ENCODE measurements at regions not wholly inside any gene's neighbourhood (a gene's known extent, or its start where the extent isn't known, plus 50 kb on each side); places are given as distances from the start of the nearest gene placed in this dataset.

GRCh38 chr6:139858429-139858828, 484.0 kb upstream of the CITED2 start:
- H3K4me1 Mint-ChIP-seq (ENCODE audit: low read depth, unreplicated experiment) = peaks cover 26% of the 10 kb centered on the region
- H3K4me3 Mint-ChIP-seq (ENCODE audit: unreplicated experiment) = no peak overlapping the region
- no peaks in the 10 kb centered on the region for H3K36me3 Mint-ChIP-seq (ENCODE audit: low read depth, unreplicated experiment)
- no peaks in the 10 kb centered on the region for H3K36me3 ChIP-seq (ENCODE audit: insufficient read depth, low read length)
- H3K4me3 ChIP-seq (ENCODE audit: insufficient read depth, low read depth, low read length) = no peak overlapping the region
- H3K4me1 ChIP-seq (ENCODE audit: insufficient read depth, low read length) = peaks cover 2% of the 10 kb centered on the region
- no peaks in the 10 kb centered on the region for H3K9me3 ChIP-seq (ENCODE audit: insufficient read depth, low read depth, low read length)
- TF ChIP-seq CTCF (IDR thresholded peaks at IDR 0.05; ENCODE audit: insufficient read depth, low read depth, low read length) (no peak), EZH2 (IDR thresholded peaks at IDR 0.05; ENCODE audit: insufficient read depth, low read length) (no peak)
- no peak overlapping the region for H3K9ac ChIP-seq (ENCODE audit: low read length)
- no peak overlapping the region for H3K4me2 ChIP-seq (ENCODE audit: low read length)
- H3K27me3 Mint-ChIP-seq (ENCODE audit: low read depth, unreplicated experiment) = no peaks in the 10 kb centered on the region
- no peaks in the 10 kb centered on the region for H3K27me3 ChIP-seq (ENCODE audit: insufficient read depth, low read length)
- H4K20me1 ChIP-seq (ENCODE audit: insufficient read depth, low read length) = no peaks in the 10 kb centered on the region
- no peak overlapping the region for H3K27ac ChIP-seq (ENCODE audit: low read depth, low read length)
- no peaks in the 10 kb centered on the region for H3K79me2 ChIP-seq (ENCODE audit: insufficient read depth, low read length)
- DNase-seq (ENCODE audit: low read depth) = no peak
- H3K27ac Mint-ChIP-seq (ENCODE audit: unreplicated experiment) = no peak overlapping the region
- FAIRE-seq = no peak
- H2AFZ ChIP-seq (ENCODE audit: low read depth, low read length) = no peak overlapping the region
- peaks cover 2% of the 10 kb centered on the region for H3K9me3 Mint-ChIP-seq (ENCODE audit: unreplicated experiment)

- Histone ChIP-seq H3K9ac (ENCODE audit: low read length) (no peak overlapping the region), H4K20me1 (ENCODE audit: insufficient read depth, low read length) (no peaks in the 10 kb centered on the region), H3K4me2 (ENCODE audit: low read length) (no peak overlapping the region), H3K36me3 (ENCODE audit: insufficient read depth, low read length) (no peaks in the 10 kb centered on the region), H3K27me3 (ENCODE audit: insufficient read depth, low read length) (no peaks in the 10 kb centered on the region), H3K4me3 (ENCODE audit: insufficient read depth, low read depth, low read length) (no peak overlapping the region), H3K4me1 (ENCODE audit: insufficient read depth, low read length) (peaks cover 7% of the 10 kb centered on the region), H3K79me2 (ENCODE audit: insufficient read depth, low read length) (no peaks in the 10 kb centered on the region), H2AFZ (ENCODE audit: low read depth, low read length) (no peak overlapping the region), H3K27ac (ENCODE audit: low read depth, low read length) (no peak overlapping the region), H3K9me3 (ENCODE audit: insufficient read depth, low read depth, low read length) (no peaks in the 10 kb centered on the region)
- Mint-ChIP-seq H3K27me3 (ENCODE audit: low read depth, unreplicated experiment) (no peaks in the 10 kb centered on the region), H3K27ac (ENCODE audit: unreplicated experiment) (no peak overlapping the region), H3K9me3 (ENCODE audit: unreplicated experiment) (no peaks in the 10 kb centered on the region), H3K4me1 (ENCODE audit: low read depth, unreplicated experiment) (peaks cover 39% of the 10 kb centered on the region), H3K4me3 (ENCODE audit: unreplicated experiment) (no peak overlapping the region), H3K36me3 (ENCODE audit: low read depth, unreplicated experiment) (no peaks in the 10 kb centered on the region)
- DNase-seq (ENCODE audit: low read depth) (no peak), FAIRE-seq (no peak)
- TF ChIP-seq CTCF (IDR thresholded peaks at IDR 0.05; ENCODE audit: insufficient read depth, low read depth, low read length) = no peak
- no peak for TF ChIP-seq EZH2 (IDR thresholded peaks at IDR 0.05; ENCODE audit: insufficient read depth, low read length)
These were observed 482.7 kb upstream of the CITED2 start for GRCh38 chr6:139857143-139857542.

GRCh38 chr6:139856562-139856961, 482.1 kb upstream of the CITED2 start:
- no peak for FAIRE-seq

More at GRCh38 chr6:139856562-139856961, 482.1 kb upstream of the CITED2 start:
- TF ChIP-seq EZH2 (IDR thresholded peaks at IDR 0.05; ENCODE audit: insufficient read depth, low read length) (no peak), CTCF (IDR thresholded peaks at IDR 0.05; ENCODE audit: insufficient read depth, low read depth, low read length) (no peak)
- H3K9me3 ChIP-seq (ENCODE audit: insufficient read depth, low read depth, low read length) = no peaks in the 10 kb centered on the region
- no peaks in the 10 kb centered on the region for H3K9me3 Mint-ChIP-seq (ENCODE audit: unreplicated experiment)
- no peaks in the 10 kb centered on the region for H3K27me3 ChIP-seq (ENCODE audit: insufficient read depth, low read length)
- no peak overlapping the region for H3K4me3 ChIP-seq (ENCODE audit: insufficient read depth, low read depth, low read length)
- H3K4me1 ChIP-seq (ENCODE audit: insufficient read depth, low read length) = peaks cover 7% of the 10 kb centered on the region
- H3K4me3 Mint-ChIP-seq (ENCODE audit: unreplicated experiment) = no peak overlapping the region
- H3K4me1 Mint-ChIP-seq (ENCODE audit: low read depth, unreplicated experiment) = peaks cover 40% of the 10 kb centered on the region
- no peaks in the 10 kb centered on the region for H3K36me3 ChIP-seq (ENCODE audit: insufficient read depth, low read length)
- no peaks in the 10 kb centered on the region for H4K20me1 ChIP-seq (ENCODE audit: insufficient read depth, low read length)
- H3K27me3 Mint-ChIP-seq (ENCODE audit: low read depth, unreplicated experiment) = no peaks in the 10 kb centered on the region
- H3K27ac Mint-ChIP-seq (ENCODE audit: unreplicated experiment) = no peak overlapping the region
- no peak overlapping the region for H3K4me2 ChIP-seq (ENCODE audit: low read length)
- no peak overlapping the region for H3K27ac ChIP-seq (ENCODE audit: low read depth, low read length)
- no peaks in the 10 kb centered on the region for H3K36me3 Mint-ChIP-seq (ENCODE audit: low read depth, unreplicated experiment)
- no peak overlapping the region for H3K9ac ChIP-seq (ENCODE audit: low read length)
- H2AFZ ChIP-seq (ENCODE audit: low read depth, low read length) = no peak overlapping the region
- DNase-seq (ENCODE audit: low read depth) = no peak
- H3K79me2 ChIP-seq (ENCODE audit: insufficient read depth, low read length) = no peaks in the 10 kb centered on the region
